ENCODE measurements at regions not wholly inside any gene's neighbourhood (a gene's known extent, or its start where the extent isn't known, plus 50 kb on each side); places are given as distances from the start of the nearest gene placed in this dataset.
A peak's percentile ranks its signal among the peaks of the same experiment; 100 is the strongest.

DNA sequence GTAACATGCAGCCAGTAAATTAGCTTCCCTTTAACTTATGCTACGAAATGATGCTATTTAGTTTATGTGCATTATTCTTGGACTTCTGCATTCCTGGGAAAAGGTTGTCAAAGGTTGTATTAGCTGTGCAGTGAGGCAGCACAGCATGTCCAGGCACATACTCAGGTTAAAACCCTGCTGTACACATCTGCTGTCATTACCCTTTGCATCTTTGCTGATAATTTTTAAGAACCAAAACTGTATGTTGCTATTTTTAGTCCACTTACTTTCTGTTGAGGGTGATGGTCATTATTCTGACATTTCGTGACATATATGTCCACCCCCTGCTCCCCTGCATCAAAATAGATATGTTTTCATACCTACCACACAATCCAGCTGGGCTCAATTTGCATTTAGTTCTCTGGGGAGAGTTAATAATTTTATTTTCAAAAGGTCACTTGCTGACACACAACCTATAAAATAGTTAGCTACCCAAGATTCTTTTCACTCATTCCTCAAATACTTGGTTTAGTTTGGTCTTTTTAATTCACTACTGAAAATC is 142.5 kb upstream of the SPACA1 start:
- peak; percentile 63 for DNase-seq

DNA sequence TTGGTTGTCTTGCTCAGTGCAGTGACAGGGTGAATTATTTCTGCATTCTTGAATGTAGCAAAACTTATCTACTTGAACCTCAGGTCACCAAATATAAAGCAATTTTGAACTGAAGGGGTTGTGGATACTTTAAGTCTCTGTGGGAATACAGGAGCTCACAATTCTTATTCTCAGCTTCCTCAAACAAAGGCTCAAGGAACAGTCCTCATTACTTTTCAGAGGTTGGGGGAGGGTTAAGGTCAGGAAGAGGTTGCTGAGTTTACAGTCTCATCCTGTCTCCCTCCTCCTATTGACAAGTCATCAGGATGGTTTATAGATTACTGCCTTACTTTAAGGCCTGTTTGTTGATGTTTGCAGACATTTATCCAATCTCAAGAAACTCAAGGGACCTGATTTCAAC is 143.6 kb upstream of the SPACA1 start:
- no peak for DNase-seq

GRCh38 chr6:87903323-87903722 is 144.3 kb upstream of the SPACA1 start:
- DNase-seq: no peak

DNA sequence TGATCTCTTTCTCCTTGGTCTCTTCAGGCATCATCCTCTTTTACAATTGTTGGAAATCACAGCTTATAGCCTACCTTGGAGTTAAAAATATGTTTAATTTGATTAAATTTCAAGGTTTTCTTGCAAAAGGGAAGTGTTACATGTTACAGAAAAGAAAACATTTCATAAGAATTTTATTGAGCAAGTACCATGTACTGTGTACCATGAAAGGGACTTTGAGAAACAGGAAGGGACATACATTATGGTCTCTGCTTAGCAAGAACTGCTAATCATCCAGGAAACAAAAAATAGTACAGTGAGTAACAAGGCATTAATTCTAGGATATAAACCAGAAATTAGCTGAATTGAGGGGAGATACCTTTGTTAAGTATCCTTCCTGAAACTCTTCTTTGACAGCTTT is 145.3 kb upstream of the SPACA1 start:
- DNase-seq: no peak

DNA sequence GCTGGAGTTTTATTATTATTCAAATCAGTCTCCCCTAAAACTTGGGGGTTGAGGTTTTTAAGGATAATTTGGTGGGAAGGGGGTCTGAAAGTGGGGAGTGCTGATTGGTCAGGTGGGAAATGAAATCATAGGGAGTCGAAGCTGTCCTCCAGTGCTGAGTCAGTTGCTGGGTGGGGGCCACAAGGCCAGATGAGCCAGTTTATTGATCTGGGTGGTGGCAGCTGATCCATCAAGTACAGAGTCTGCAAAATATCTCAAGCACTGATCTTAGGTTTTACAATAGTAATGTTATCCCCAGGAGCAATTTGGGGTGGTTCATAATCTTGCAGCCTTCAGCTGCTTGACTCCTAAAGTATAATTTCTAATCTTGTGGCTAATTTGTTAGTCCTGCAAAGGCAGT is 146.0 kb upstream of the SPACA1 start:
- DNase-seq: no peak

GRCh38 chr6:87900160-87900698 is 147.4 kb upstream of the SPACA1 start:
- no peak for DNase-seq

DNA sequence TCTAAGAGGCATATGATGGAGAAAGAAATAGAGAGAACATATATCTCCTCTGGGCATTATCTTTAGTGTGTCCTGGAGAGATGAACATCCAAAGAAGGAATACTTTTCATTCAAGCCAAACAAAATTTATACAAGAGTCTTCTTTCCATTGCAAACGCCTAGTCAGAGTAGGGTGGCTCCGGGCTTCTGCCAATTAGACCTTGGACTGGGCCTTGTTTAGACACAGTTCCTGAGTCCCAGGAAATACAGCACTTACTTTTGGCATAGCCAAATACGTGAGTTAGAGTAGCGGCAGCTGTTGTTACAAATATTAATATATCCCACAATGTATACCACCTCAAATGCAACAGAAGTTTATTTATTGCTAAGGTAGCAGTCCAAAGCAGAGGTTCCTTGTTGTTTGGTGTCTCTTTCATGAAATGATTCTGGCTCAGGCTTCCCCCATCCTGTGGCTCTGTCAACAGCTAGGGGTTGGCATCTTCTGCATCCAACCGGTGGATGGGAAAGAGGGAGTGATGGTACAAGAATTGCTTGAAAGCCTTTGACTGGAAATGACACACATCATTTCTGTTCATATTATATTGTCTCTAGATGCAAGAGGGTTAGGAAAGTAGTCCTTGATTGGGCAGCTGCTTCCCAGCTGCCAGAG is 148.0 kb upstream of the SPACA1 start:
- no peak for DNase-seq

DNA sequence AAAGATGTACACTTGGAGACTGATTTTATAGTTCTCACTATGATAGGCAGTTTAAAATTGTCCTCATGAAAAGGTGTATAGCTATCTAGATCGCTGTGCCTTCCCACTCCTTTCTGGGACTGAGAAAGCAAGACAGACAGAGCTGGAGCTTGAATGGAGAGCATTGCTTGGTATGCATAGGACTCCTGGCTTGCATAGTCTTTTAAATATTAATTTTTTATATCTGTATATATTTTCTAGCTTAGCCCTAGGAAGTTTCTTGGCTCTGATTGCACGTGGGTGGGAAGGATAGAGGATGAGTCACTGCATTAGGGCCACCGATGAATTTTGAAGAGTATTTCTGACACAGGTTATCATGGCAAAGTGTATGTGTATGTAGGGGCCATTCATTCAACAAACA is 150.0 kb upstream of the SPACA1 start:
- no peak for DNase-seq

DNA sequence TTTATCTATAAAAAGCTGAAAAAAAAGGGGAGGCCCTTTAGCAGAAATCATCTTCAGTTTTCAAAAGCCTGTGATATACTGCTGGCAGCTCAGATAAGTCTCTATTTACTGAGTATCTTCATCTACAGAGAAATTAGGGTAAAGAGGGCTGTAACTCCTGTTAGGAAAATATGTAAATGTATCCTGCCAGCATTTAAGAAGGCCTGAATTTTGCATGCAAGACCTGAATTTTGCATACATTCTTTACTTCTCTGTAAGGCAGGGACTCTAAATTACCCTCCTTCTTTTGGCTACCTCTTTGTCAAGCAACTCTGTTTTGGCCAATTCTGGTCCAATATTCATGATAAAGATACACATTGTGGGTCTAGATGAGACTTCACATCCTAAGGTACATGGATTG is 150.6 kb upstream of the SPACA1 start:
- no peak for DNase-seq

DNA sequence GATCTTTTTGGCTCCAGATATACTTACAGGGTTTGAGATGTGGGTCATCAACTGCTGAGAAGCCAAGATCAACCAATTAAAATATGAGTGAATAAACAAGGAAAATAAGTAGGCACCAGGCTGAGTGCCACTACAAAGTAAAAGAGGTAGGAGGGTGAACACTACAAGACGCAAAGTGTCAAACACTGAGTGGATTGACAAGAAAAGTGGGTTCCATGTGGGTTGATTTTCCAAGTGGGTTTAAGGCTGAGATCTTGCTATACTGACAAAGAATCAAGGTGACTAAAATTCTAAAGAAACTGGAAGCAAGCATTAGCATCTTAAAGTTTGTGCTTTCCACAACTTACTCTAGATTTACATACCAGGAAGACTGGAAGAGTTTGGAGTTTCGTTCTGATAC is 160.4 kb upstream of the SPACA1 start:
- no peak for DNase-seq

DNA sequence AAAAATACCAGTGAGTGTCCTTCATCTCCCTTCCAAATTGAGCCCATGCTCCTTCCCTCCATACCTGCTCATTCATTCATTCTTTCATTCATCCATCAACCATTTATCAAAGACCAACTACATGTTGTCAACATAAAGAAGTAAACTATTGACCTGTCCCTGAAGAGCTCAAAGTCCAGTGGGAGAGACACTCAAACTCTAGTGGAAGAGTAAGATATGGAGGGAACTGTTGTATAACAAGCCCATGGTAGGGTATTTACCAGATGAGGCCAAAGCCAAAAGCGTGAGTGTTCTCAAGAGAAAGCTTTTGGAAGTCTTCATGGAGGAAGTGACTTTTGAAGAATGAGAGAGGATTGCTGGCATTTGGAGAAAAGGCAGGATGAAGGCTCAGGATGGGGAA is 163.4 kb upstream of the SPACA1 start:
- DNase-seq: no peak

DNA sequence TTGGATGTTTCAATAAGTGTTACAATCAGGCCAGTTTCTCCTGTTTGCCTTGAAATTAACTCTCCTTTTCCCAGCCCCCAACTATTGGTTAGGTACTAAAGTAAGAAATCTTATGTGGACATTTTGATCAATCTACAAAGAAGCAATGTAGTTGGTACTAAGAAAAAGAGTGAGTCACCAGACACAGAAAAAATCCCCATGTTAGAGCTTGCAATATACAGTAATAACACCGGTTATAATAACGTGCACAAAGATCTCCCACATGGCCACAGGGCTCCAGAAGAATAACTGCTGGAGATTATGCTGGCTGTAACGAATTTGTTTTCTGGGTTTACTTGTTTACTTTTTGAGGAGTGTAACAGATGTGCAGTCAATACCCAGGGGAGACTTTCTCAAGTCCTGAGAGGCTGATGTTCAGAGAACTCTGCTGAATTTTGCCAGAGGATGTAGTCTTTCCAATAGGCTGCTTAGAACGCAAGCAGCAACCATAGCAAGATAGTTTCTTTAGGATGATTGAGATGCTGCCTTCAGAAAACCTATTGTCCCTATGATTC is 166.2 kb upstream of the SPACA1 start:
- DNase-seq: no peak

DNA sequence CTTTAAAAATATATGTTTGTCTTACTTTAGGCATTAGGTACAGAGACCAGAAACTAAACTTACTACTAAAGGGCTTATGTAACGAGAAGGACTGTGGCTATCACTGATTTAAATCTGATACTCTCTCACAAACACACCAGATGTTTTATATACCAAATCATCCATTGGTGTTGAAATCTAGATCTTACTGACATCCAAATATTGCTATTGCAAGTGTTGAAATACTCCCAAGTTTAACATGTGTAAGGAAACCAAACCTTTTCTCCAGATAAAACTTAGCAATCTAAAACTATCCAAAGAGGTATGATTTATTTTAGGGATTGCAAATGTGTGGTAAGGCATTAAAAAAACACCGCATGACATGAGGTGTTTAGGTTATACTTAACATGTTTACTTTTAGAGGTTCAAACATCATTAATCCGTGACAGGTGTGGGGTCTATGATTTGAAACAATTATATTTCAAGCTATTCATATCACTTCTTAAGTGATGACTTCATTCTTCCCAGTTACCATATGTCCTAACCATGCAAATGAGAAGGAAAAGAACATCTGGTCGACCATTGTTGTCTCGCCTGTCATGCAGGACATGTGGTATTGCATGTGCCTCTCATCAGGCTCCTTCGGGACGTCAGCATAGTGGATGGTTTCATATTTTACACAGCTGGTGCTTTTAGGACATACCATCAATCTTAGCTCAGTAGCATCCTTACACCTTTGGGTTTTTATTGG is 168.3 kb upstream of the SPACA1 start:
- DNase-seq: peak; percentile 5

GRCh38 chr6:87875781-87876180 is 171.9 kb upstream of the SPACA1 start:
- DNase-seq: no peak

DNA sequence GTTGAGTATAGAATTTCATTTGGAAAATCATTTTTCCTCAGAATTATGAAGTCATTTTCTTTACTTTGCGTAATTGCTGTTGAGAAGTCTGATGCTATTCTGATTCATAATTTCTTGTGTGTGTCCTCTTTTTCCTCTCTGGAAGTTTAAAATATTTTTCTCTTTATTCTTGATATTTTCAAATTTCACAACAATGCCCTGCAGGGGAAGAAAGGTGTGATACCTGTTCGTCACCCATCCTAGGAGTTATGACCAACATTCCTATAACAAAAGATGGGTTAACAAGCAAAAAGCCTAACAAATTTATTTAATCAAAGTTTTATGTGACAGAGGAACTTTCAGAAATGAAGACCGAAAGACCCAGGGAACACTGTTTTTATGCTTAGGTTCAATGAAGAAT is 171.5 kb upstream of the AKIRIN2 start:
- DNase-seq: no peak

- DNase-seq: peak; percentile 48
Observed at GRCh38 chr6:87870556-87870955, 168.5 kb upstream of the AKIRIN2 start.

- DNase-seq: no peak
Observed at GRCh38 chr6:87869064-87869905, 167.3 kb upstream of the AKIRIN2 start.

- DNase-seq: no peak
Observed at GRCh38 chr6:87860902-87861301, 158.9 kb upstream of the AKIRIN2 start.

GRCh38 chr6:87858440-87858839 is 156.4 kb upstream of the AKIRIN2 start:
- DNase-seq: no peak

DNA sequence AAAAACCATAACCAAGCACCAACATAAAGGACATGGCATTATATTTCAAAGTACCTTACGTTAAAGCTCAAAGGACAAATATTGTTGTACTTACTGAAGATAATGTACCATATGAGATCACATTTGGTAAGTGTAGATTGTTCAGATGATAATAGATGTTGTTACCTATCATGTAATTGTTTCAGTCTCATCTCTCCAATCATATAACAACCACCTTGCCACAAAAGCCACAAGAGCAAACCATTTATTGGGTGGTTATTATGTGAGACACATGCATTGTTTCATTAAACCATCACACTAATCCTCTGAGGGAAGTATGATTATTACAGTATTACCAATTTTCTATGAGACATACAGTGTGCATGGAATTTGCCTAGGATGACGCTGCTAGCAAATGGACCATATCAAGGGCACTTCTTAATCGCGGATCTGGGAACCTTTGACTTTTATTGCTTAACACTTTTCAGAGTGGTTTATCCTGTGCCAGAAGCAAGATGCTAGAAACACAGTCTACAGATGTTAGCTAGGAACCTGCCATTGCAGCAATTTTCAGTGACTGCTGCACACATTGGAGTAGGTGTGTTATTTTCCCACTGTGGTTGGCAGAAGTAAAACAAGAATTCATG is 149.8 kb upstream of the AKIRIN2 start:
- no peak for DNase-seq

- no peak for DNase-seq
Observed at GRCh38 chr6:87848616-87849015, 146.6 kb upstream of the AKIRIN2 start.

DNA sequence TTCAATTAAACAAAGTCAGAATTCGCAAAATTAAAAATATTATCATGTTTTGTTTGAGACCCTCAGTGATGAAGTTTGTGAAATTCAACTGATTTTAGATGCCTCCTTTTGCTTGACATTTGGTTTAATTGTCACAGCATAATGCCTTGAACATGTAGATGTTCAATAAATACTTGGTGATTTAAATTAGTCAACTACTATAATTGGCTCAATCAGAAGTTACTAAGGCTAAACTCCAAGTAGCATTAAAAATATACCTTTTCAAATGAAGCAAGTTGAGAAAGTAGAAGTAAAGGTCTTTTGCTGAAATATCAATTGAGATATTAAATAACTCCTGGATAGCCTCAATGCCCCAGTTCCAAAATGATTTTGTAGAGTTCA is 145.8 kb upstream of the AKIRIN2 start:
- DNase-seq: no peak
